Caco-2 (cell line): ENCODE measurements at regions not wholly inside any gene's neighbourhood (a gene's known extent, or its start where the extent isn't known, plus 50 kb on each side); places are given as distances from the start of the nearest gene placed in this dataset.

Source experiments
- BruUV-seq: library from RNA; stranded (reverse); fragments of 400-500 nt; replicated peaks from 2 replicates; lab custom pipeline; 2021; lab: Mats Ljungman, UMichigan
- CTCF ChIA-PET: fragments of 300-600 bp; sonication (Branson Sonifier 250); formaldehyde crosslinking; loops from one replicate; lab custom pipeline; 2022; ENCODE audit warnings: antibody characterized with exemption; lab: Charles Lee
- POLR2A ChIA-PET: fragments of 300-600 bp; sonication (Branson Sonifier 250); formaldehyde crosslinking; loops from one replicate; lab custom pipeline; 2022; ENCODE audit warnings: antibody characterized with exemption; lab: Charles Lee
- DNase-seq, 2 experiments: peaks; one replicate each; pipeline versions ENCODE4 v3.0.0 to v3.0.0-alpha.2; 2020 to 2022
- H3K27me3 ChIP-seq: replicated peaks from 2 replicates; pipeline ENCODE4 v1.6.0; 2011; ENCODE audit warnings: low read length; ENCODE audit not compliant: control insufficient read depth, insufficient read depth
- H3K36me3 ChIP-seq: 2 replicates; pipeline ENCODE4 v1.5.1; 2011; ENCODE audit warnings: low read length; ENCODE audit not compliant: control insufficient read depth, insufficient read depth
- H3K4me1 ChIP-seq: fragments of 250-450 bp; sonication (Bioruptor Pico); 2 replicates; pipeline ENCODE4 v1.5.1; 2020; ENCODE audit warnings: mild to moderate bottlenecking
- H3K4me3 ChIP-seq: 2 replicates; pipeline ENCODE4 v1.5.1; 2011; ENCODE audit warnings: low read depth, mild to moderate bottlenecking, control low read depth, low read length
- H3K9me3 ChIP-seq: fragments of 250-450 bp; sonication (Bioruptor Pico); 2 replicates; pipeline ENCODE4 v1.5.1; 2020; ENCODE audit warnings: mild to moderate bottlenecking, moderate library complexity
- H3K27ac Mint-ChIP-seq: one replicate; pipeline ENCODE4 v1.8.0; 2022; ENCODE audit warnings: mixed read lengths; ENCODE audit not compliant: unreplicated experiment
- H3K27me3 Mint-ChIP-seq: one replicate; pipeline ENCODE4 v1.8.0; 2022; ENCODE audit warnings: mixed read lengths; ENCODE audit not compliant: insufficient read depth, unreplicated experiment
- H3K36me3 Mint-ChIP-seq: one replicate; pipeline ENCODE4 v1.8.0; 2022; ENCODE audit warnings: mild to moderate bottlenecking, mixed read lengths; ENCODE audit not compliant: insufficient read depth, unreplicated experiment
- H3K4me1 Mint-ChIP-seq: one replicate; pipeline ENCODE4 v1.8.0; 2022; ENCODE audit warnings: low read depth, mixed read lengths; ENCODE audit not compliant: unreplicated experiment
- H3K4me3 Mint-ChIP-seq: one replicate; pipeline ENCODE4 v1.8.0; 2022; ENCODE audit warnings: mild to moderate bottlenecking, moderate library complexity, mixed read lengths; ENCODE audit not compliant: unreplicated experiment
- H3K9me3 Mint-ChIP-seq: one replicate; pipeline ENCODE4 v1.8.0; 2022; ENCODE audit warnings: mixed read lengths; ENCODE audit not compliant: unreplicated experiment
- intact Hi-C: fragments of 100-400 bp; cut with micrococcal nuclease; formaldehyde crosslinking; loops from one replicate; pipeline ENCODE4 v1.10.0; 2022; ENCODE audit not compliant: unreplicated experiment
- TF ChIP-seq, protein P1 (sequence below), 2 experiments: fragments of 200-600 bp in 1 of 2; IDR thresholded peaks; 1 replicate in 1 of 2; 2 replicates in 1 of 2; pipeline versions ENCODE4 v1.5.1 to v1.8.0; 2011 to 2022; ENCODE audit warnings: antibody characterized with exemption in 1 of 2, control low read depth in 1 of 2, inconsistent platforms in 1 of 2, low read depth in 1 of 2, low read length in 1 of 2, mild to moderate bottlenecking in 1 of 2, moderate library complexity in 1 of 2; ENCODE audit not compliant: insufficient read depth in 1 of 2, severe bottlenecking in 1 of 2, unreplicated experiment in 1 of 2

DNA sequence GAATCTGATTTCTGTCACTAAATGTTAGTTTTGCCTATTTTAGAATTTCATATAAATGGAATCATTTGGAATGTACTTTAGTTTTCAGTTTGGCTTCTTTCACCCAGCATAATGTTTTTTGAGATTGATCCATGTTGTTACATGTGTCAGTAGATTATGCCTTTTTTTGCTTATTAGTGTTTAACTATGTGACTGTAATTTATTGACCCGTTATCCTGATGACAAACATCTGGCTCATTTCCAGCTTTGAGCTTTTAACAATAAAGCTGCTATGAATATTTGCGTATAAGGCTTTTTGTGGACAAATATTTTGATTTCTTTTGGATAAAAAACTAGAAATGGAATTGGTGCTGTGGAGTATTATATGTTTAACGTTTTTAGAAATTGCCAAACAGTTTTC, 254.5 kb upstream of the CFAP20DC start:
- Mint-ChIP-seq H3K36me3 (no peaks in the 10 kb centered on the region), H3K4me3 (no peak overlapping the region), H3K9me3 (no peaks in the 10 kb centered on the region), H3K27me3 (peaks cover 3% of the 10 kb centered on the region), H3K27ac (no peak overlapping the region), H3K4me1 (no peaks in the 10 kb centered on the region)
- Histone ChIP-seq H3K36me3 (no peaks in the 10 kb centered on the region), H3K27me3 (no peaks in the 10 kb centered on the region), H3K9me3 (no peaks in the 10 kb centered on the region), H3K4me1 (no peaks in the 10 kb centered on the region), H3K4me3 (no peak overlapping the region)
- TF ChIP-seq, protein P1, sequence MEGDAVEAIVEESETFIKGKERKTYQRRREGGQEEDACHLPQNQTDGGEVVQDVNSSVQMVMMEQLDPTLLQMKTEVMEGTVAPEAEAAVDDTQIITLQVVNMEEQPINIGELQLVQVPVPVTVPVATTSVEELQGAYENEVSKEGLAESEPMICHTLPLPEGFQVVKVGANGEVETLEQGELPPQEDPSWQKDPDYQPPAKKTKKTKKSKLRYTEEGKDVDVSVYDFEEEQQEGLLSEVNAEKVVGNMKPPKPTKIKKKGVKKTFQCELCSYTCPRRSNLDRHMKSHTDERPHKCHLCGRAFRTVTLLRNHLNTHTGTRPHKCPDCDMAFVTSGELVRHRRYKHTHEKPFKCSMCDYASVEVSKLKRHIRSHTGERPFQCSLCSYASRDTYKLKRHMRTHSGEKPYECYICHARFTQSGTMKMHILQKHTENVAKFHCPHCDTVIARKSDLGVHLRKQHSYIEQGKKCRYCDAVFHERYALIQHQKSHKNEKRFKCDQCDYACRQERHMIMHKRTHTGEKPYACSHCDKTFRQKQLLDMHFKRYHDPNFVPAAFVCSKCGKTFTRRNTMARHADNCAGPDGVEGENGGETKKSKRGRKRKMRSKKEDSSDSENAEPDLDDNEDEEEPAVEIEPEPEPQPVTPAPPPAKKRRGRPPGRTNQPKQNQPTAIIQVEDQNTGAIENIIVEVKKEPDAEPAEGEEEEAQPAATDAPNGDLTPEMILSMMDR (IDR thresholded peaks at IDR 0.05; ENCODE audit: insufficient read depth in 1 of 2, low read depth in 1 of 2, low read length in 1 of 2, severe bottlenecking in 1 of 2, unreplicated experiment in 1 of 2) = no peak
- CTCF ChIA-PET = no interaction called here
- intact Hi-C loops = no loop called here
- BruUV-seq = no TSS peak
- no peak for DNase-seq
- POLR2A ChIA-PET = no interaction called here

DNA sequence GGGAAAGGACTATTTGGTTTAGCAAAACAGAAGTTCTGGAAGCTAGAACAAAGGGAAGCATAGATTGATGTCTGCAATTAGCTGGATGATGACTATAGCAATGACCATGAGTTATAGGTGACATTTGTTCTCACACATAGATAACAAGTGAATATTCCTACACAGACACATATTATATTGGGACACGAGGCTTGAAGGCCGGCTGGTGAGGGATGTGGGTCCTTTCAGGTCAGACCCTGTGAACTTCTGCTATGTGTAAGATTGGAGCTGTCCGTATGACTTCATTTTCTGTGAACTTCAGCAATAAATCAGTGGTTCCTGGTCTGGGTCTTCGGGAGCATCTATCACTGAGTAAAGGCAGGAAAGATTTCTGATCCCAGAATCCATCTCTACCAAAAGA, 253.6 kb upstream of the CFAP20DC start:
- H3K4me3 Mint-ChIP-seq = no peak overlapping the region
- H3K9me3 ChIP-seq = no peaks in the 10 kb centered on the region
- H3K36me3 ChIP-seq = no peaks in the 10 kb centered on the region
- H3K4me3 ChIP-seq = no peak overlapping the region
- ChIA-PET CTCF (no interaction called here), POLR2A (no interaction called here)
- peaks cover 3% of the 10 kb centered on the region for H3K27me3 Mint-ChIP-seq
- intact Hi-C loops = no loop called here
- H3K27me3 ChIP-seq = no peaks in the 10 kb centered on the region
- H3K4me1 Mint-ChIP-seq = no peaks in the 10 kb centered on the region
- no peaks in the 10 kb centered on the region for H3K4me1 ChIP-seq
- no TSS peak for BruUV-seq
- no peak for DNase-seq
- H3K36me3 Mint-ChIP-seq = no peaks in the 10 kb centered on the region
- H3K9me3 Mint-ChIP-seq = no peaks in the 10 kb centered on the region
- H3K27ac Mint-ChIP-seq = no peak overlapping the region
- TF ChIP-seq, protein P1 (IDR thresholded peaks at IDR 0.05; ENCODE audit: insufficient read depth in 1 of 2, low read depth in 1 of 2, low read length in 1 of 2, severe bottlenecking in 1 of 2, unreplicated experiment in 1 of 2) = no peak

DNA sequence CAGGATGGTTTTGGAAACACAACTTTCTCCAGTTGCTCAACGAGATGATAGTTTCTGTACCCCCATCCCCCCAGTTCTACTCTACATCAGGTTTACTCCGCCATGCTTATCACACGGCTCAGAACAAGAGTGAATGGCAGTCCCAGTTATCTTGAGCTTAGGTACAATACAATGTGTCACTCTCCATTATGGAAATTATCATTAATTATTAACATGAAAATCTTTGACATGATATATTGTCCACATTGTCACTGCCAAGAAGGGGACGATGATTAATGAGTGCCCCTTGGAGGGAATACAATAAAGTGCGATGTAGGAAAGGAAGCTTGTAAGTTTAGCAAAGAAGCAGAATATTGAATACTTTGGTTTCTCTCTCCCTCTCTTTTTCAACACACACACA, 252.6 kb upstream of the CFAP20DC start:
- Mint-ChIP-seq H3K4me1 (no peaks in the 10 kb centered on the region), H3K36me3 (no peaks in the 10 kb centered on the region), H3K27me3 (peaks cover 3% of the 10 kb centered on the region), H3K4me3 (no peak overlapping the region), H3K27ac (no peak overlapping the region), H3K9me3 (no peaks in the 10 kb centered on the region)
- ChIA-PET CTCF (no interaction called here), POLR2A (no interaction called here)
- Histone ChIP-seq H3K27me3 (no peaks in the 10 kb centered on the region), H3K36me3 (no peaks in the 10 kb centered on the region), H3K4me1 (no peaks in the 10 kb centered on the region), H3K9me3 (no peaks in the 10 kb centered on the region), H3K4me3 (no peak overlapping the region)
- BruUV-seq = no TSS peak
- intact Hi-C loops = no loop called here
- TF ChIP-seq, protein P1 (IDR thresholded peaks at IDR 0.05; ENCODE audit: insufficient read depth in 1 of 2, low read depth in 1 of 2, low read length in 1 of 2, severe bottlenecking in 1 of 2, unreplicated experiment in 1 of 2) = no peak
- DNase-seq = no peak
